Body of pancreas (tissue), 4 donors: ENCODE measurements at regions not wholly inside any gene's neighbourhood (a gene's known extent, or its start where the extent isn't known, plus 50 kb on each side); places are given as distances from the start of the nearest gene placed in this dataset.

Experiments used
- CTCF ChIP-seq, 7 experiments: fragments of 450-650 bp in 4 of 7; fragments of 200-600 bp in 3 of 7; sonication (generic) in 3 of 7; IDR thresholded peaks; one replicate each; pipeline ENCODE4 v1.5.1; 2016 to 2019; ENCODE audit warnings: antibody characterized with exemption in 7 of 7
- POLR2A ChIP-seq, 3 donors: fragments of 450-650 bp; IDR thresholded peaks; one replicate each; pipeline ENCODE4 v1.6.1; 2016; ENCODE audit warnings: antibody characterized with exemption in 3 of 3, mild to moderate bottlenecking in 2 of 3

- TF ChIP-seq CTCF (IDR thresholded peaks at IDR 0.05) (no peak), POLR2A (IDR thresholded peaks at IDR 0.05) (no peak)
Measured at GRCh38 chr15:77695961-77696582, 63.4 kb upstream of the LINGO1 start.
